ENCODE measurements at regions not wholly inside any gene's neighbourhood (a gene's known extent, or its start where the extent isn't known, plus 50 kb on each side); places are given as distances from the start of the nearest gene placed in this dataset.

DNA sequence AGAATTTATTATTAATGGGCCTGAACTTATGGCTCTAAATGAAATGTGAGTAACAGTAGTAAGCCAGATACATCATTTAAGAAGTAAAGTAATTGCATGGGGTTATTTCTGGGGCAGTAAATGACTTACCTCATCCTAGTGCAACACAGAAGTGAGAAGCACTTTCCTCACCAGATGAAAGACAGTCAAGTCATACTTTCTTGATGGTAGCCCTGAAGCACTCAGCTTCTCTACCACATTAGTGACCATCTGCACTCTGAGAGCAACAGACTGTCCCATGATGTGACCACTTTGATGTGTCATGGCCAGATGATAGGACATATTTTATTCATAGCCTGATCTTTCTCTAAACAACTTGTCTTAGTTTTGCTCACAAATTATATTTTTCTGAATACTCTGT, 369.5 kb upstream of the PHF14 start:
- no peak overlapping the region for H3K4me3 ChIP-seq

DNA sequence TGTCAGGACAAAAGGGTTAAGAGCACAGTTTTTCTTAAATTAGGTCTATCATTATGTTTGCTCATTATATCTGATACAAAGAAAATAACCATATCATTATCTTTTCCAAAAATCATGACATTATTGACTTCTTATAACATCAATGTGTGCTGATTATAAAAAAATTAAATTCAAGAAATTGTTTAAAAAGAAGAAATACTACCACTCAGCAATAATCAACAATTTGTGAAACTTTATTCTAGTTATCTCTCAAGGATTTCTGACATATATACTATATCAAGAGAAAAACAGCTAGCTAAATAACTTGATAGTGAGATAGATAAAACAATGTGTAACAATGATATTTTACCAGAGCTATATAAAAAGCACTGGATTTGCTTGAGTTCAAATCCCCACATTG, 360.7 kb upstream of the PHF14 start:
- H3K4me3 ChIP-seq = no peak overlapping the region
- H3K4me1 ChIP-seq = no peaks in the 10 kb centered on the region
- no peak overlapping the region for H3K27ac ChIP-seq
- H3K27me3 ChIP-seq = no peaks in the 10 kb centered on the region
- TF ChIP-seq, protein P1, sequence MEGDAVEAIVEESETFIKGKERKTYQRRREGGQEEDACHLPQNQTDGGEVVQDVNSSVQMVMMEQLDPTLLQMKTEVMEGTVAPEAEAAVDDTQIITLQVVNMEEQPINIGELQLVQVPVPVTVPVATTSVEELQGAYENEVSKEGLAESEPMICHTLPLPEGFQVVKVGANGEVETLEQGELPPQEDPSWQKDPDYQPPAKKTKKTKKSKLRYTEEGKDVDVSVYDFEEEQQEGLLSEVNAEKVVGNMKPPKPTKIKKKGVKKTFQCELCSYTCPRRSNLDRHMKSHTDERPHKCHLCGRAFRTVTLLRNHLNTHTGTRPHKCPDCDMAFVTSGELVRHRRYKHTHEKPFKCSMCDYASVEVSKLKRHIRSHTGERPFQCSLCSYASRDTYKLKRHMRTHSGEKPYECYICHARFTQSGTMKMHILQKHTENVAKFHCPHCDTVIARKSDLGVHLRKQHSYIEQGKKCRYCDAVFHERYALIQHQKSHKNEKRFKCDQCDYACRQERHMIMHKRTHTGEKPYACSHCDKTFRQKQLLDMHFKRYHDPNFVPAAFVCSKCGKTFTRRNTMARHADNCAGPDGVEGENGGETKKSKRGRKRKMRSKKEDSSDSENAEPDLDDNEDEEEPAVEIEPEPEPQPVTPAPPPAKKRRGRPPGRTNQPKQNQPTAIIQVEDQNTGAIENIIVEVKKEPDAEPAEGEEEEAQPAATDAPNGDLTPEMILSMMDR (IDR thresholded peaks at IDR 0.05) = no peak
- TF ChIP-seq EP300 (IDR thresholded peaks at IDR 0.05) = no peak
- no peak for TF ChIP-seq POLR2AphosphoS5 (IDR thresholded peaks at IDR 0.05)
- no peak for TF ChIP-seq POLR2A (IDR thresholded peaks at IDR 0.05)
- no peaks in the 10 kb centered on the region for H3K9me3 ChIP-seq
- ATAC-seq (ENCODE audit: low FRiP score in 2 of 2) (no peak), DNase-seq (no peak)
- no peaks in the 10 kb centered on the region for H3K36me3 ChIP-seq

More for the DNA sequence above, 369.5 kb upstream of the PHF14 start:
- H3K4me1 ChIP-seq = no peaks in the 10 kb centered on the region
- no peaks in the 10 kb centered on the region for H3K27me3 ChIP-seq
- H3K9me3 ChIP-seq = no peaks in the 10 kb centered on the region
- H3K27ac ChIP-seq = no peak overlapping the region
- ATAC-seq (ENCODE audit: low FRiP score in 2 of 2) (no peak), DNase-seq (no peak)
- TF ChIP-seq POLR2AphosphoS5 (IDR thresholded peaks at IDR 0.05) (no peak), EP300 (IDR thresholded peaks at IDR 0.05) (no peak), POLR2A (IDR thresholded peaks at IDR 0.05) (no peak)
- TF ChIP-seq, protein P1 (IDR thresholded peaks at IDR 0.05) = no peak
- no peaks in the 10 kb centered on the region for H3K36me3 ChIP-seq

- ATAC-seq (ENCODE audit: low FRiP score in 2 of 2) (no peak), DNase-seq (no peak)
- H3K27me3 ChIP-seq = no peaks in the 10 kb centered on the region
- H3K36me3 ChIP-seq = no peaks in the 10 kb centered on the region
- no peaks in the 10 kb centered on the region for H3K9me3 ChIP-seq
- no peak overlapping the region for H3K27ac ChIP-seq
- no peak overlapping the region for H3K4me3 ChIP-seq
- no peaks in the 10 kb centered on the region for H3K4me1 ChIP-seq
- 63 to 64% methylated on average over 3 of the region's 3 CpGs for WGBS, 2 donors
- TF ChIP-seq EP300 (IDR thresholded peaks at IDR 0.05) (no peak), POLR2AphosphoS5 (IDR thresholded peaks at IDR 0.05) (no peak), POLR2A (IDR thresholded peaks at IDR 0.05) (no peak)
- TF ChIP-seq, protein P1 (IDR thresholded peaks at IDR 0.05) = no peak
Measured at GRCh38 chr7:10618953-10619352, 354.7 kb upstream of the PHF14 start.

DNA sequence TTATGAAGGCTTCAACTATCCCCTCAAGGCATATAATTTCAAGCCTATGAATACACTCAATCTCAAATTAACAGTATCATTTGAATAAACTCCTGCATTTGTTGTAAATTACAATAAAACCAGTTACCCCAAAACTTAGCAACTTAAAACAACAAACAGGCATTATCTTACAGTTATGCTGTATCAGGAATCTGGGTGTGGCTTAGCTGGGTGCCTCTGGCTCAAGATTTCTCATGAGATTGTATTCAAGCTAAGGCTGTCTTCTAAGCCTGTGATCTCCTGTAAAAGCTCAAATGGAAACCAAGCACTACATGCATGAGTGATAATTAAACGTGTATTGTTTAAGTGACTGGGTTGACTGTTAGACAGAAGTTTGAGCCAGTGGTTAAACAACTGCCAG, 341.0 kb upstream of the PHF14 start:
- ATAC-seq (ENCODE audit: low FRiP score in 2 of 2) (no peak), DNase-seq (no peak)
- 25 to 36% methylated on average over 1 of the region's 1 CpG for WGBS, 2 donors
- no peak for TF ChIP-seq POLR2AphosphoS5 (IDR thresholded peaks at IDR 0.05)
- no peak for TF ChIP-seq EP300 (IDR thresholded peaks at IDR 0.05)
- TF ChIP-seq, protein P1 (IDR thresholded peaks at IDR 0.05) = no peak
- Histone ChIP-seq H3K36me3 (no peaks in the 10 kb centered on the region), H3K4me3 (no peak overlapping the region), H3K9me3 (no peaks in the 10 kb centered on the region), H3K4me1 (no peaks in the 10 kb centered on the region), H3K27me3 (no peaks in the 10 kb centered on the region), H3K27ac (no peak overlapping the region)

DNA sequence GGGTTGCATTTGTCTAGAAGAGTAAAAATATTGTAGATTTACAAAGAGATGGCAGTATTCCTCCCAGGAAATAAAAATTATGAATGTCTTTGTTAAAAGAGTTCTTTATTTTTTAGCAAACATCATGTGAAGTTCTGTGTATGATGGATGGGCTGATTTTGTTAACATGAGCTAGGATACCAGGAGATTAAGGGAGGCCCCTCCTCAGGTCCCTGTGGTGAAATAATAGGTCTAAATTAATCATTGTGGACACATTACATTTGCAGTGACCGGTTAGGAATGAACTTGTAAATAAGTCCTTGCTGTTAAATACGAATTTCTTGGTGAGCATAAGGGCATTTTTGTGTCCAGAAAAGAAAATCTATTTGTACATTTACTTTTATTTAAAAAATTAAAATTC, 339.4 kb upstream of the PHF14 start:
- no peaks in the 10 kb centered on the region for H3K36me3 ChIP-seq

More for the DNA sequence above, 339.4 kb upstream of the PHF14 start:
- Histone ChIP-seq H3K4me3 (no peak overlapping the region), H3K9me3 (no peaks in the 10 kb centered on the region), H3K27ac (no peak overlapping the region), H3K27me3 (no peaks in the 10 kb centered on the region), H3K4me1 (no peaks in the 10 kb centered on the region)
- 43% methylated on average over 2 of the region's 2 CpGs for WGBS, 2 donors
- ATAC-seq (ENCODE audit: low FRiP score in 2 of 2) (no peak), DNase-seq (no peak)
- TF ChIP-seq POLR2AphosphoS5 (IDR thresholded peaks at IDR 0.05) = no peak
- TF ChIP-seq, protein P1 (IDR thresholded peaks at IDR 0.05) = no peak
- TF ChIP-seq EP300 (IDR thresholded peaks at IDR 0.05) = no peak
- no peak for TF ChIP-seq POLR2A (IDR thresholded peaks at IDR 0.05)

Data from upper lobe of left lung (tissue), 6 donors.